Stimulated activated CD8-positive, alpha-beta memory T cell treated with anti-CD3 and anti-CD28 coated beads, Interleukin-7, amount 100 ng/mL, for 4 hours (primary cell): ENCODE measurements at regions not wholly inside any gene's neighbourhood (a gene's known extent, or its start where the extent isn't known, plus 50 kb on each side); places are given as distances from the start of the nearest gene placed in this dataset.
"Not testable (repeated sequence)": the region's sequence is repeated elsewhere in the genome, so short reads cannot be mapped to it uniquely, and the experiment has no call there.

Experiments used
- DNase-seq, 2 donors: peaks; one replicate each; pipeline ENCODE4 v3.0.0-alpha.2; 2020; ENCODE audit warnings: low read depth in 2 of 2

- DNase-seq = no peak
Observed at GRCh38 chr14:51444353-51445000, 204.4 kb downstream of the TMX1 start.

- DNase-seq = no peak
Observed at GRCh38 chr14:51445001-51445390, 204.9 kb downstream of the TMX1 start.

- no peak for DNase-seq
Observed at GRCh38 chr14:51446771-51447170, 204.9 kb upstream of the FRMD6 start.

- no peak for DNase-seq
Observed at GRCh38 chr14:51447411-51447810, 204.3 kb upstream of the FRMD6 start.

GRCh38 chr14:51448831-51449670 is 202.7 kb upstream of the FRMD6 start:
- DNase-seq = no peak

- DNase-seq = no peak
Observed at GRCh38 chr14:51449681-51450080, 202.0 kb upstream of the FRMD6 start.

GRCh38 chr14:51451561-51451960 is 200.1 kb upstream of the FRMD6 start:
- no peak for DNase-seq

- DNase-seq = no peak
Observed at GRCh38 chr14:51453869-51454268, 197.8 kb upstream of the FRMD6 start.

GRCh38 chr14:51454351-51454750 is 197.4 kb upstream of the FRMD6 start:
- DNase-seq = no peak

GRCh38 chr14:51455041-51455835 is 196.5 kb upstream of the FRMD6 start:
- no peak for DNase-seq

GRCh38 chr14:51457843-51458562 is 193.7 kb upstream of the FRMD6 start:
- no peak for DNase-seq

GRCh38 chr14:51458563-51458955 is 193.2 kb upstream of the FRMD6 start:
- DNase-seq = no peak

GRCh38 chr14:51460011-51460410 is 191.7 kb upstream of the FRMD6 start:
- DNase-seq = no peak

- no peak for DNase-seq
Observed at GRCh38 chr14:51462182-51462581, 189.5 kb upstream of the FRMD6 start.

GRCh38 chr14:51462706-51463105 is 189.0 kb upstream of the FRMD6 start:
- DNase-seq = no peak

- no peak for DNase-seq
Observed at GRCh38 chr14:51463461-51463860, 188.2 kb upstream of the FRMD6 start.

GRCh38 chr14:51464411-51464810 is 187.3 kb upstream of the FRMD6 start:
- DNase-seq = no peak

- no peak for DNase-seq
Observed at GRCh38 chr14:51465486-51465885, 186.2 kb upstream of the FRMD6 start.

- not testable (repeated sequence) for DNase-seq
Observed at GRCh38 chr14:51467392-51467791, 184.3 kb upstream of the FRMD6 start.

- no peak for DNase-seq
Observed at GRCh38 chr14:51468523-51468922, 183.2 kb upstream of the FRMD6 start.

- no peak for DNase-seq
Observed at GRCh38 chr14:51472881-51473280, 178.8 kb upstream of the FRMD6 start.

- DNase-seq = no peak
Observed at GRCh38 chr14:51473351-51473750, 178.4 kb upstream of the FRMD6 start.
